ENCODE measurements at regions not wholly inside any gene's neighbourhood (a gene's known extent, or its start where the extent isn't known, plus 50 kb on each side); places are given as distances from the start of the nearest gene placed in this dataset.
"Not testable (repeated sequence)": the region's sequence is repeated elsewhere in the genome, so short reads cannot be mapped to it uniquely, and the experiment has no call there.

- H2AFZ ChIP-seq (ENCODE audit: low read depth, low read length), result no peak overlapping the region
- H3K9me3 ChIP-seq (ENCODE audit: low read length), result no peaks in the 10 kb centered on the region
- H3K27me3 ChIP-seq (ENCODE audit: insufficient read depth, low read depth, low read length), result no peaks in the 10 kb centered on the region
- no peak overlapping the region for H3K4me3 ChIP-seq (ENCODE audit: low read length)
- no peaks in the 10 kb centered on the region for H3K36me3 ChIP-seq (ENCODE audit: insufficient read depth, low read length)
- no peak overlapping the region for H3K27ac ChIP-seq (ENCODE audit: low read length)
- no peak overlapping the region for H3K4me2 ChIP-seq (ENCODE audit: low read length)
- H3K79me2 ChIP-seq (replicated peaks; ENCODE audit: insufficient read depth, low read length), result no peaks in the 10 kb centered on the region
- peaks cover 5% of the 10 kb centered on the region for H3F3A ChIP-seq (ENCODE audit: insufficient read depth, low read length, poor library complexity, severe bottlenecking)
- no peaks in the 10 kb centered on the region for H3K9me2 ChIP-seq (ENCODE audit: insufficient read depth, low read length)
- H3K9ac ChIP-seq (ENCODE audit: low read length), result no peak overlapping the region
- H4K20me1 ChIP-seq (ENCODE audit: insufficient read depth), result no peaks in the 10 kb centered on the region
- peak; percentile 78 for TF ChIP-seq SMC3 (conservative IDR thresholded peaks at IDR 0.05; ENCODE audit: poor library complexity)
- peak; percentile 81 for TF ChIP-seq CTCF (IDR thresholded peaks at IDR 0.05; ENCODE audit: poor library complexity, severe bottlenecking)
- no peak for TF ChIP-seq TAF1 (IDR thresholded peaks at IDR 0.05; ENCODE audit: low read depth)
- TF ChIP-seq RAD21 (conservative IDR thresholded peaks at IDR 0.05), result peak; percentile 86
- no peak for TF ChIP-seq MXI1 (conservative IDR thresholded peaks at IDR 0.05; ENCODE audit: poor library complexity, severe bottlenecking)
- TF ChIP-seq POLR2AphosphoS5 (IDR thresholded peaks at IDR 0.05), result no peak
- no peak for TF ChIP-seq EP300 (conservative IDR thresholded peaks at IDR 0.05; ENCODE audit: poor library complexity, severe bottlenecking)
- TF ChIP-seq REST (IDR thresholded peaks at IDR 0.05; ENCODE audit: borderline replicate concordance), result no peak
- no peak for TF ChIP-seq EZH2 (IDR thresholded peaks at IDR 0.05; ENCODE audit: borderline replicate concordance, insufficient read depth, low read length, poor library complexity, severe bottlenecking)
Measured at GRCh38 chr13:81171065-81171647, 830.2 kb upstream of the SPRY2 start.

- H3K27ac ChIP-seq (ENCODE audit: low read length); H3K4me2 ChIP-seq (ENCODE audit: low read length); H3K9ac ChIP-seq (ENCODE audit: low read length); H2AFZ ChIP-seq (ENCODE audit: low read depth, low read length); H4K20me1 ChIP-seq (ENCODE audit: insufficient read depth); H3K27me3 ChIP-seq (ENCODE audit: insufficient read depth, low read depth, low read length); H3K79me2 ChIP-seq (replicated peaks; ENCODE audit: insufficient read depth, low read length); H3K4me3 ChIP-seq (ENCODE audit: low read length); H3F3A ChIP-seq (ENCODE audit: insufficient read depth, low read length, poor library complexity, severe bottlenecking); H3K9me3 ChIP-seq (ENCODE audit: low read length); H3K9me2 ChIP-seq (ENCODE audit: insufficient read depth, low read length); H3K36me3 ChIP-seq (ENCODE audit: insufficient read depth, low read length): not testable (repeated sequence)
Measured at GRCh38 chr13:81163823-81164222, 822.9 kb upstream of the SPRY2 start.

- Histone ChIP-seq H3K9ac (ENCODE audit: low read length) (no peak overlapping the region), H3K4me2 (ENCODE audit: low read length) (no peak overlapping the region), H3K27ac (ENCODE audit: low read length) (no peak overlapping the region), H3K79me2 (replicated peaks; ENCODE audit: insufficient read depth, low read length) (no peaks in the 10 kb centered on the region), H3K9me3 (ENCODE audit: low read length) (no peaks in the 10 kb centered on the region), H3K36me3 (ENCODE audit: insufficient read depth, low read length) (no peaks in the 10 kb centered on the region), H2AFZ (ENCODE audit: low read depth, low read length) (no peak overlapping the region), H3K9me2 (ENCODE audit: insufficient read depth, low read length) (no peaks in the 10 kb centered on the region), H3F3A (ENCODE audit: insufficient read depth, low read length, poor library complexity, severe bottlenecking) (no peaks in the 10 kb centered on the region), H3K4me3 (ENCODE audit: low read length) (no peak overlapping the region), H4K20me1 (ENCODE audit: insufficient read depth) (no peaks in the 10 kb centered on the region), H3K27me3 (ENCODE audit: insufficient read depth, low read depth, low read length) (no peaks in the 10 kb centered on the region)
- TF ChIP-seq POLR2AphosphoS5 (IDR thresholded peaks at IDR 0.05) (no peak), MXI1 (conservative IDR thresholded peaks at IDR 0.05; ENCODE audit: poor library complexity, severe bottlenecking) (no peak), SMC3 (conservative IDR thresholded peaks at IDR 0.05; ENCODE audit: poor library complexity) (no peak), RAD21 (conservative IDR thresholded peaks at IDR 0.05) (no peak), REST (IDR thresholded peaks at IDR 0.05; ENCODE audit: borderline replicate concordance) (no peak), CTCF (IDR thresholded peaks at IDR 0.05; ENCODE audit: poor library complexity, severe bottlenecking) (no peak), EZH2 (IDR thresholded peaks at IDR 0.05; ENCODE audit: borderline replicate concordance, insufficient read depth, low read length, poor library complexity, severe bottlenecking) (no peak), TAF1 (IDR thresholded peaks at IDR 0.05; ENCODE audit: low read depth) (no peak), EP300 (conservative IDR thresholded peaks at IDR 0.05; ENCODE audit: poor library complexity, severe bottlenecking) (no peak)
Measured at GRCh38 chr13:81153478-81153877, 812.6 kb upstream of the SPRY2 start.
